HuH-7 (cell line): ENCODE measurements at regions not wholly inside any gene's neighbourhood (a gene's known extent, or its start where the extent isn't known, plus 50 kb on each side); places are given as distances from the start of the nearest gene placed in this dataset.
A peak's percentile ranks its signal among the peaks of the same experiment; 100 is the strongest.

ENCODE experiments used
- DNase-seq: peaks from one replicate; pipeline ENCODE4 v3.0.0; 2011; ENCODE audit warnings: low spot score

DNA sequence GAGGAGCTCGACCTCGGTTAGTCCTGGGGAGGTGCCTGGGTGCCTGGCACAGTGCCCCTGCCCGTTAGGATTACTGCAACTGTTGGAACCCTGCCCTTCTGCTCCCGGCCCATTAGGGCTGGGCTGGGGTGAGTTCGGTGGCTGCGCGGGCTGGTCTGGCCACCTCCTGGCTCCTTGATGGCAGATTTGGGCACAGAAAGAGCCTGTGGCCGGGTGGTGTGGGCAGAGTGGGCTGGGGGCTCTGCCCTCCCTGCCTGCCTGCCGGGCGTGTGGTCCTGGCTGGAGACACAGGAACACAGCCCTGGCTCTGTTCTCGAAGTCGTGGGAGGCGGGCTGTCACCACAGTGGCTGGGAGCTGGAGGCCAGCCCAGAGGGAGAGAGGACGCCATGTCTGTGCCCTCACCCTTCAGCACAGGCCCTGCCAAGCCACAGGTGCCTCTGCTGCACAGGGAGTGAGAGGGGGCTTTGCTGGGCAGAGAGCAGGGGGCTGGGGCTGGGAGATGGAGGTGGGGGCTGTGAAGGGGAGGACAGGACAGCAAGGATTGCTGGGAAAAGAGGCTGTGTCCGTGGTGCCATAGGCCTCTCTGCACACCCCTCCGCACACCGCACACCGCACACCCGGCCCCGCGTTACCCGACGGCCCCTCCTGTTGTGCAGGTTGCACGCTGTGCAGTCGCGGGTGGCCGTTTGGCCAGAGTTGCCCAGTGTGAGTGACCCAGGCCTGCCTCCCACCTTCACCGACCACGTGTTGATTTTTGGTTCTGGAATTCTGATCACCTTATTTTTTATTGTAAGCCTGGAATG lies 236.6 kb upstream of the GSE1 start:
- no peak for DNase-seq

DNA sequence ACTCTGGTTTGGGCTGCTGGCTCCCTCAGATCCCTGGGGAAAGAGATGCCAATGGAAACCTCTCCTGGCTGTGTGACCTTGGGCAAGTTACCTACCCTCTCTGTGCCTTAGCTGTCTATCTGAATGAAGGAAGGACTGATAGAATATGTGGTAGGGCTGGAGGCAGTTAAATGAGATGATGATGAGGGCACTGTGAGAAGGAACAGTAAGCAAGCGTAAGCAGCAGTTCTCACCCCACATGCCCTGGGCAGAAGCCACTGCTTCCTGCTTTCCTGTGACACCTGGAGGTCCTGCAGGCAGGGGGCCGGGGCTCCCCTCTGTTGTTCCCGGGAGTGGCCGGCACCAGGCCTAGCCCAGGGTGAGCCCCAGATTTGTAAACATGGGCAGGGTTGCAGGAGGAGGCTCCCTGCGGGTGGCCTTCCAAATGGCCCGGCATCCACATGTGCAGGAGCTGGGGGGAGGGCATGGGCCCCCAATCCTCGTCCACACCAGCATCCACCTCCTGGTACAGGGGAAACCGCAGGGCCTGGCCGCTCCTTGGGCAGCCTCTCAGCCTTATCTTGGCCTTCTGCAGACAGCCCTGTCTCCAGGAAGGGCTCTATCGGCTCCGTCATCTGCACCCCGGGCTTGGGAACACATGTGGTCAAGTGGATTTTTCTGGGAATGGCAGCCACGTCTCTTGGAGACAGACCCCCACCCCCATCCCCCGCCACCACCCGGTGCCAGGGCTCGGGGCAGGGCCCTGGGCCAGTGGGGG lies 235.6 kb upstream of the GSE1 start:
- no peak for DNase-seq

DNA sequence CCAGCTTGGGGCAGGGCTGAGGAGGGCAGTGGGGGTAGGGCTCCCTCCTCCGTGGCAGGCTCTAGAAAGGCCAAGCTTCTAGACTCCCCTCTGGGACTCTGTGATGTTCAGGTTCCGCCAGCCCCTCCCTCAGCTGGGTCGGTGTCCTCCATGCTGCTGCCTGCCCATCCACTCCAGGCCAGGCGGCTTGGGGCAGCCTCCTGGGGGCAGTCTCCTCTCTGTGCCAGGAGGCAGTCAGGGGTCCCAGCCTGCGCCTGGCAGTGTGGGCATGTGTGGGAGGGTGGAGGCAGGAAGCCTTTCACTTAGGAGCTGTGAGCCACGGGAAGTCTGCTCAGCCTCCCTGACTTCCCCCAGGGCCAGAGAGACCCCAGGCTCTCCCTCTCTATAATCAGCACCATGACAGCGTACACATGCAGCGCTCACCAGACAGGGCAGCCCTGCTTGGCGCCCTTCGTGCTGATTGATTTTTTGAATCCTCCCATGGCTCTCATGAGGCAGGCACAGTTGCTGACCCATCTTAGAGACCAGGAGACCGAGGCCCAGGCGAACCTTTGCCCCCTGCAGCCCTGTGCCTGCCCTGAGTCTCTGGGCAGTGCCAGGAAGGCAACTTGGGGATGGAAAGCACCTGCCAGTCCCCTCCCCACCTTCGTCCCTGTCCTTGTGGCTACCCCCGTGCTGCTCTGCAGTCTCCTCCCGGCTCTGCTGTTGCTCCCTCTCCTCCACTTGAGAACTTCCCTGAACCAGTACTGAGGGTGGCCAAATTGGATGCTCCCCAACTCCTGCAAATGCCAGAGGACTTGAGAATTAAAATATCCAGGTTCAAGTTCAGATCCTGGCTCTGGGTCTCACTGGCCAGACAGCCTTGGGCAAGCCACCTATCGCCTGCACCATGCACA lies 234.7 kb upstream of the GSE1 start:
- no peak for DNase-seq

DNA sequence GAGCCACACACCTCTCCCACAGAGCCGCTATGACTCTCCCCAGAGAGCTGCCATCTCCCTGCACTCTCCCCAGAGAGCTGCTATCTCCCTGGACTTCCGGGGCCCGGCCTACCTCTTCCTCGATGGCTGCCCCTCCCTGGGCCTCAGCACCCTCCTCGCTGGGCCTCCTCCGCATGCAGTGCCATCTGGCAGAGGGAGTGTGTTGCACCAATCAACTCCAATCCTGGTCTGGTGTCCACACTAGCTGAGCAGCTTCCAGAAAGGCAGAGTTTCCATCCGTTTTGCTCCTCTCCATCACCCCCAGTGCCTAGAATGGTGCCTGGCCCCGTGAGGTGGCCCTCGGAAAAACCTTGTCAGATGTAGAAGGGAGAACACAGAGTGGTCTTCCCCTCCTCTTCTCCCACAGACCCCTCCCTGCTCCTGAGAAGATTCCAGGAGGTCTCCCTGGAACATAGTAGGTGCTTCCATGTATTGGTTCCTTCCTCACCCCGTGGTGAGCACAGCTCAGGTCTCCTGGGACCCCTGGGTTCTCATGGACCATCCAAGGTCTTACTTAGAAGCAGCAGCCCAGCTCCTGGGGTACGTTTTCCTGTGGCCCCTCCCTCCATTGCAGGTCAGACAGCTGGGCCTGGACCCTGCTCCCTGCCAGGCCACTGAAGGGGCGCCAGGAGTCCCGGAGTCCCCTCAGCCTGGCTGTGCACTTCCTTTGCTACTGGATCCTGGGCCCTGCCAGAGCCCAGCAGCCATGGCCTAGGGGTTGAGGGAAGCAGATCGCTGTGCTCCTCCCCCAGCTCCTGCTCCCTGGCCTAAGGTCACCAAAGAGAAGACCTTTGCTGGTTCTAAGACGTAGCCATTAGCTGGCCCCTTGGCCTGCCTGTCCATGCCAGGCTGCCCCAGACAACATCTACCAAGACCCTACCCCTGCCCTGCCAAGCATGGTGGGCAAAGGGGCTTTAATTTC lies 233.8 kb upstream of the GSE1 start:
- no peak for DNase-seq

DNA sequence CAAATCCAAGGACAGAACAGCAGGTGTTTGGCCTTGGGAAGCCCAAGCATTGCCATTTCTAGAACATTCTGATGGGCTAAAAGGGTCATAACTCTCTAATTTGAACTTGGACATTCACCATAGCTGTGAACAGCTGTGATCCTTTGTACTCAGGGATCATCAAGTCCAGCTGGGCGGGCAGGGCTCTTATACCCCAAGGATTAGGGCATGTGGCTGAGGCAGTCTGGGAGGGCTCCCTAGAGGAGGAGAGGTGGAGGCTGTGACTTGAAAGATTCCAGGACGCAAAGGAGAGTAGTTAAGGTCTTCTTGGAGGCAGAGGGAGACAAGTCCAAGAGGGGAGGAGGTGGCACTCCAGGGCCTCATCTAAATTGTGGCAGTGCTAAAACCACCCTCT lies 233.1 kb upstream of the GSE1 start:
- no peak for DNase-seq

DNA sequence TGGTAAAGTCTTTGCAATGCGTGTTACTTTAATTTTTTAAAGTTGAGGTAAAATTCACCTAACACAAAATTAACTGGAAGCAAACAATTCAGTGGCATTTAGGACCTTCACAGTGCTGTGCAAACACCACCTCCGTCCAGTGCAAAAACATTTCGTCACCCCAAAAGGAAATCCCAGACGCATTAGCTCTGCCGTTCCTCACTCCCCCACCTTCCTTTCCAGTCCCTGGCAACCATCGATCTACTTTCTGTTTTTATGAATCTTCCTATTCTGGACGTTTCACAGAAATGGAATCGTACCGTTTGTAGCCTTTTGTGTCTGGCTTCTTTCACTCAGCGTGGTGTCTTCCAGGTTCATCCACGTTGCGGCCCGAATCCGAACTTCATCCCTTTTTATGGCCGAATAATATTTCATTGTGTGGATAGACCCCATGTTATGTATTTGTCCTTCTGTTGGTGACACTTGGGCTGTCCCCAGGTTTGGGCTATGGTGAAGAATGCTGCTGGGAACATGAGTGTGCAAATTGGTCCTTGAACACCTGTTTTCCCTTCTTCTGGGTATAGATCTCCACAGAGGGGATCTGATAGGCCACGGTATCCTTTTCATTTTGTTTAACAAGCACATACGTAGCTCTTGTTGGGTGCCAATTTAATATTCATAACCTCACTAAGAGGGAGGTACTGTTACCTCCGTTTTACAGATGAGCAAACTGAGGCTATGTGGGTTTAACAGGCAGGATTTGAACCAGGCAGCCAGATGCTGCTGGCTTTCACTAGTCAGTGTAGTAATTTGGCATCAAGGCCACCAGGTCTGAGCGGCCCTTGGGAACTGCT lies 232.0 kb upstream of the GSE1 start:
- no peak for DNase-seq

DNA sequence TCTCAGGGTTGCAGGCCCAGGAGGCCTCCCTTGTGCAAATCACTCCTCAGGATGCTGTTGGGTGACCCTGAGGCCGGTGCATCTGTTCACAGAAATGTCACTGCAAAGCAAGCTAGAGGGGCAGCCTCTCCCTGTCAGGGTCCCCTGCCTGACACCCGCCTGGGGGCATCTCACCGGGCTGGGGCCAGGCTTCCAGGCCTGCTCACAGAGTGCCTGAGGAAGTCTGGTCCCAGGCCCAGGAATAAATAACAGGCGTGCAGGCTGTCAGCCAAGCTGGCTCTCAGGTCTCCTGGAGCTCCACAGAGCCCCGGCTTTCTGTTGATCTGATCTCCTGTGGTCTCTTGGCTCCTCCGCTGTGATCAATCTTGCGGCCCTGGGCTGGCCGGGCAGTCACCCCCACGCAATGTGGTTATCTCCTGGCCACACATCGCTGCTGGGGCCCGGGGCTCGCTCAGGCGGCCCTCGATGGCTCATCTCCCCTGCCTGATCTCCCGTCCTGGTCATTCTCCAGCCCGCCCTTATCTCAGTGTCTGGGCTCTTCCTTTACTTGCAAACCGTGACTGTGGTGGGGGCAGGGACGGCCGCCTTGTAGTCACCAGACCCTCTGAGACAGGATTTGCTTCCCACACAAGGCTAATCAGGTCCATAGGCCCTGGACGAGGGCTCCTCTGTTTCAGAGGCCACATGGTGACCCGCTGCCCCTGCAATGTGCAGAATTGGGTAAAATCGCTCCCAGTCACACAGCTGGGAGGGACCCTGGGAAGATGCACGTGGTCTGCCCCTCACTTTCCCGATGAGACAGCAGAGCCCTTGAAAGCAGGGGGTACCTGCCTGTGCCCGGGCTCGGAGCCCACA lies 231.2 kb upstream of the GSE1 start:
- DNase-seq, result no peak

DNA sequence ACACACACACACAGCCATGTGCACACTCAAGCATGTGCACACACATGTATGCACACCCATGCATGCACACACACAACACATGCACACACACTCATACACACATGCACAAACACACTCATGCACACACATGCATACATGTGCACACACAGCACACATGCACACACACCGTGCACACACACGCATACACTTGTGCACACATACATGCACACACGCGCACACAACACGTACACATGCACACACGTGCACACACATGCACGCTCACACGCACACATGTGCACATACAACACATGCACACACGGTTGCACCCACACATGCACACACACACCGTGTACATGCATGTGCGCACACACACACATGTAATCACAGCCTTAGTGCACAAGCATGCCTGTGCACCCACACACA lies 230.4 kb upstream of the GSE1 start:
- DNase-seq, result no peak

DNA sequence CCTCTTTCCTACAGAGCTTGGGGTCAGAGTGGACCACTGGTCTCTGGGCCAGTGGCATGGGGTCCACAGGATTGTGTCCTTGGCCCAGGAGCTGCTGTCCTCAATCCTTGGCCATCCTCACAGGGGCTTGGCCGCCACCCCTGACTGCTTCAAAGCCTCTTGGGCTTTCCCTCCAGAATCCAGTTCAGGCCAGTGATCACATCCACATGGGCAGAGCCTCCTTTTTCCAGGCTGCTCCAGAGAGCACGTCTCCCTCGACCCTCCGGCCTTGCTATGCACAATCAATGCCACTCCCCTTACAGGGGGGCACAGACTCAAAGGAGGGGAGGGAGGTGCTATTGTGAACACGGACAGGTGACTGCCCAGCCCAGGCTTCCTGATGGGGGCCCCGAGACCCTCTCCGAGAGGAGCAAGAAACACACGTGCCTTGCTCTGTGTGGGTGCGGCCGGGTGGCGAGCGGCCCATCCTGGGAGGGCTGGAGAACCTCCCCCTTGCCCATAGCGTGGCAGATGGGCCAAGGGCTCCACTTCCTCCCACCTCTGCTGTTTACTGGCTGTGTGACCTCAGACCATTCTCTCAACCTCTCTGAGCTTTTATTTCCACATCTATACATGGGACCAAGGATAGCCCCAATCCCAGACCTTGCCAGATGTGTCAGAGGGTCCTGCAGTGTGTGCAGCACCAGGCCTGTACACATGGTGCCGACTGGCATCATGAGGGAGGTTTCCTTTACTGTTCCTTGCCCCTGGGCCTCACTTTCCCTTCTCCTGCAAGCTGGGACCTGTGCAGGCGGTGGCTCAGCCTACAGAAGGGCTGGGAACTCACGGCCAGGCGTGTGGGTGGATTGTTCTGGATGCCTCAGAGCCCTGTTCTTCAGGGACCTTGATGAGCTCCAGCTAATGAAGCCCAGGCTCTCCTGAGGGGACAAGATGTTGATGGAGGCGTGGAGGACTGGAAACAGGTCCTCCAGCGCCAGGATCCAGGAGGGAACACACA lies 229.0 kb upstream of the GSE1 start:
- DNase-seq, result no peak

DNA sequence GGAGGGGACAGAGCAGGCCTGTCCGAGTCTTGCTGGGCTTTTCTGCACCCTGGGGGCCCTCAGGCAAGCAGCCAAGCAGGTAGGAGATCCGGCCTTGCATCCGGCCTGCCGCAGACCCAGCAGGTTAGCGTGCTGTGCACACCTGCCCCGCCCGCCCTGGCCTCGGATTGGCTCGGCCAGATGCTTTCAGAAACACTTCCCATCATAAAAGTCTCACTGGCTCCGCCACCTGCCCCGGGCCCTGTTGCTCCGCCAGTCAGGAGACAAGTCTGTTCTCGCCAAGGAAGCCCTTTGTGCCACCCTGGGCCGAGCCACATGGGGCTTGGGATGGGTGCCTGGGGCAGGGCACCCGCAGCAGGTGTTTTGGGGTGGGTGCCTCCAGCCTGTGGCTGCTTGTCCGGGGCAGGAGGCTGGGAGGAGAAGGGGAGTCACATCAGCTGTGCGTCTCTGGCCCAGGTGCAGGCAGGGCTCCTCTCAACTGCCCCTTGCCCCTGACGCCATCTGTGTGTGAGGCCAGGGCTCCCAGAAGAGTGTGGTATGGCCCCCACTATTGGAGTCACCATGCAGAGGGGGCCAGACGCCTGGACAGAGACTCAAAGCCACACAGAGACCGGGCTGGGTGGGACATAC lies 228.2 kb upstream of the GSE1 start:
- DNase-seq, result no peak

DNA sequence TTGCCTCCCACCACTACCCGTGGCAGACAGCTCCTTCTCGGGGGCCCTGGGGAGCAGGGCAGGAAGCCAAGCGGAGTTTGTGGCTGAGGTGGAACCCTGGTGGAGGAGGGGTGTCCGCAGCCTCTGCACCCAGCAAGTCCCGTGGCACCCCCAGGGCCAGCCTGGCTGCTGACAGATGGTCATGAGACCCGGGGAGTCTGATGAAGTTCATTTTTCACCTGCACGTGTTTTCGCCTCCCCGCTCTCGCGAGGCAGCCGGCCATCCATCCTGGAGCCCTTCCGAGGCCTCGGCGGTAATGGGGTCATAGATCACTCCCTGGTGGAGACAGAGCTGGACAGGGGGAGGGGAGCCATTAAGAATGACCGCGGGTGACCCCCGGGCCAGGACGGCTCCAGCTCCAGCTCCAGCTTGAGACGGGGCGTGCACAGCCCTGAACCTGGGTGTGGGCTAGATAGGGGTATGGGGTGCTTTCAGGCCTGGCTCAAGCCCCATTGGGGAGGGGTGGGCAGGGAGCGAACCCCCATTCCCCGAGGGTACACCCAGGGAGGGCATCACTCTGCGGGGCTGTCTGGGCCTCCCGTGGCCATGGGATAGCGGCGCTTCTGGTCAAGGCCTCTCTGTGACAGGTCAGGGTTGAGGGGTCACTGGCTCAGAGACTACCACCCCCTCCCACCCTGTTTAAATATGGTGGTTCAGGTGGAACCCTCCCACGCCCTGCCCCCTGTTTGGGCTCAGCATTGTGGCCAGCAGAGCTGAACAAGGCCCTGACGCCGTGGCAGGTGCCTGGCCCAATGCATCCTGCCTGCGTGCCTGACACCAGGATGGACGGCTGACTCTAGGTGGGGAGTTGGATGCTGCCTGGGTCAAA lies 227.4 kb upstream of the GSE1 start:
- peak; percentile 90 for DNase-seq

DNA sequence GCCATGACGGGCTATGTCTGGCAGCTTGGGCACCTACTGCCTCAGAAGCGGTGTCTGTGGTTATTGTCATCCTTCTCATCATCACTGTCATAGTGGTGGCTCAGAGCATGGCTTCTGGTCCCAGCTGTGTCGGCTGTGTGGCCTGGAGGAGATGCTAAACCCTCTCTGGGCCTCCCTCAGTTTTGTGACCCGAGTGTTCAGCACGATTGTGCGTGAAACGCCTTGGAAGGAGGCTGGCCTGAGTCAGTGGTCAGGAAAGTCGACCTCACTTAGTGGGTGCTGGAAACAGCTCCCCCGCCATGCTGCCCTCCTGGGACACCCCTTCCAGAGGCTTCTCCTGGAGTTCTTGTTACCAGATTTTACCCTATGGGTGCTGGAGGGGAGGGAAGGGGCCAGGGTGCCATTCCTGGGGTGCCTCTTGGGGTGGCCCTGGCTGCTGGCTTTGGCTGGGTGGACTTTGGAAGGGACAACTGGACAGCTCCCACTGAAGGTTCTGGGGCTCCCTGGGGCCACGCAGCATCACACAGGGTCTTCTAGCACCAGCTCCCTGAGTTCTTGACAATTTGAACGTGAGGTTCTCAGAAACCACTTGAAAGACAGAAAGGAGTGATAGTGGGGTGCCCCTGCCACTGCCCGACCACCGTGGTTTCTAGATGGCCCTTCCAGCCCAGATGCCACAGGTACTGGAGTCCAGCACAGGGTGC lies 226.5 kb upstream of the GSE1 start:
- DNase-seq, result no peak

DNA sequence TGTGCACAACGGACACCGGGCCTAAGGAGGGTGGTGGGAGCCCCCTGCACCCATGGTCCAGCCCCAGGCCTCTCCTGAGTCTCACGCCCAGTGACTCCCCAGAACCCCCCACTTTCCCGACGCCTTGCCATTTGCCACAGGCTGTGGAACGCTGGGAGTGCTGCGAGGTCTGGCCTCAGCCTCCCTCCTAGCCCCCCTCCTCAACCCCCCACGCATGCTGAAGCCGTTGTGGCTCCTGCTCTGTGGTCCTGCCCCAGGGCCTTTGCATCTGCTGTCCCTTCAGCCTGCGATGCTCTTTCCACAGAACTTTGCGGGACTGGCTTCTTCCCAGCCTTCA lies 226.0 kb upstream of the GSE1 start:
- DNase-seq, result no peak

DNA sequence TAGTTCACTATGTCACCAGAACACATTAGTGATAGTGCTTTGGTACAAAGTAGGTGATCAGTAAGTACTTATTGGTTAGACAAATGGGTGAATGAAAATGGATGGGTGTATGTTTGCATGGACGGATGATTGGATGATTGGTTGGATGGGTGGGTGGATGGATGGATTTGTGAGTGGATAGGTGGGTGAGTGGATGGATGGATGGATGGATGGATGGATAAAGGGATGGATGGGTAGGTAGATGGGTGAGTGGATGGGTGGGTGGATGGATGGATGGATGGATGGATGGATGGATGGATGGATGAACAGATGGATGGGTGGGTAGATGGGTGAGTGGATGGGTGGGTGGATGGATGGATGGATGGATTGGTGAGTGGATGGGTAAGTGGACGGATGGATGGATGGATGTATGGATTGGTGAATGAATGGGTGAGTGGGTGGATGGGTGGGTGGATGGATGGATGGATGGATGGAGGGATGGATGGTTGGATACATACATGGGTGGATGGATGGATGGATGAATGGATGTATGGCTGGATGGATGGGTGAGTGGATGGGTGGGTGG lies 225.3 kb upstream of the GSE1 start:
- no peak for DNase-seq

DNA sequence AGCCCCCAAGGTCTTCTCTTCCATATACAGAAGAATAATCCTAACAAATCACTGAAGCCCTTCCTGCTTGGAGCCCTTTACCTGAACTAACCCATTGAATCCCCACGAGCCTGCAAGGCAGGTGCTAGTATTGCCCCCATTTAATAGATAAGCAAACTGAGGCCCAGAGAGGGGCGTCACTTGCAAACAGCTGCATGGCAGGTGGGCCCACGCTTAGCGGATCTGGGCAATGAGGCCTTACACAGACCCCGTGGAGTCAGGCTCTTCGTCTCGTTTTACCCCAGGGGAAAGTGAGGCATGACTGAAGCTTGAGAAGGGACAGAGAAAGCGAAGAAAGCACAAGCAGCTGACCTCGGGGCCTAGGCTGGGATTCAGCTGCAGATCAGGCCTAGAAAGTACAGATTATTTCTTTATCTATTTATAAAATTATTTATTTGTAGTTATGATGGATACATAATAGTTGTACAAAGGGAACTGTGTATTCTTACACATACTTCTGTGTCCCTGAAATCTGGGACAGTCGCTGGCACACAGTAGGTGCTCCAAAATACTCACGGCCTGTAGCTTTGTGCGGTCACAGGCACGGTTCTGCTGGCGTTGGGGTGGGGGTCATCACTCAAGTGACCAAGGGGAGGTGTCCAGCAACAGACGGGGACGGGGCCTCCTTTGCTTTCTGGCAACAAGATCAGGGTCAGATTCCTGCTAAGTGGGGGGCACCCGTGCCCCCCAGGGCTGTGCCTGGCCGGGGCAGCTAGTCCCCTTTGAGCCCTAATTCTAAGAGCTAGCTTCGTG lies 223.2 kb upstream of the GSE1 start:
- no peak for DNase-seq
